Retinal pigment epithelial cell (primary cell): ENCODE measurements at regions not wholly inside any gene's neighbourhood (a gene's known extent, or its start where the extent isn't known, plus 50 kb on each side); places are given as distances from the start of the nearest gene placed in this dataset.

Experiments
- DNase-seq: peaks from one replicate; pipeline ENCODE4 v3.0.0-alpha.2; 2010; ENCODE audit warnings: low read depth
- H3K4me3 ChIP-seq: 2 replicates; pipeline ENCODE4 v1.5.1; 2011; ENCODE audit warnings: mild to moderate bottlenecking, low read length, control low read depth, moderate library complexity
- CTCF ChIP-seq: conservative IDR thresholded peaks from 2 replicates; pipeline ENCODE4 v1.5.1; 2011; ENCODE audit warnings: low read depth, low read length, control low read depth, inconsistent platforms

GRCh38 chr1:239606850-239607400, 220.6 kb downstream of the CHRM3 start:
- no peak for DNase-seq
- TF ChIP-seq CTCF, result no peak
- no peak overlapping the region for H3K4me3 ChIP-seq

GRCh38 chr1:239608469-239608868, 222.1 kb downstream of the CHRM3 start:
- no peak overlapping the region for H3K4me3 ChIP-seq
- TF ChIP-seq CTCF, result no peak
- no peak for DNase-seq

- TF ChIP-seq CTCF, result no peak
- DNase-seq, result no peak
- H3K4me3 ChIP-seq, result no peak overlapping the region
Observed at GRCh38 chr1:239612379-239612778, 226.0 kb downstream of the CHRM3 start.

GRCh38 chr1:239616673-239617072, 230.3 kb downstream of the CHRM3 start:
- DNase-seq, result peak; percentile 3
- no peak overlapping the region for H3K4me3 ChIP-seq
- TF ChIP-seq CTCF, result no peak

GRCh38 chr1:239617259-239617658, 230.9 kb downstream of the CHRM3 start:
- TF ChIP-seq CTCF, result no peak

GRCh38 chr1:239617731-239618130, 231.4 kb downstream of the CHRM3 start:
- no peak for TF ChIP-seq CTCF
- DNase-seq, result no peak
- no peak overlapping the region for H3K4me3 ChIP-seq

More at GRCh38 chr1:239617259-239617658, 230.9 kb downstream of the CHRM3 start:
- H3K4me3 ChIP-seq, result no peak overlapping the region
- no peak for DNase-seq

GRCh38 chr1:239619190-239619589, 232.8 kb downstream of the CHRM3 start:
- no peak for TF ChIP-seq CTCF
- DNase-seq, result no peak
- no peak overlapping the region for H3K4me3 ChIP-seq
